Esophagus (tissue), 2 donors: ENCODE measurements at regions not wholly inside any gene's neighbourhood (a gene's known extent, or its start where the extent isn't known, plus 50 kb on each side); places are given as distances from the start of the nearest gene placed in this dataset.
A peak's percentile ranks its signal among the peaks of the same experiment; 100 is the strongest.

Experiments used
- H3K27ac ChIP-seq, 2 donors: one replicate each; pipeline ENCODE4 v1.5.1; 2013; ENCODE audit warnings: low read depth in 2 of 2, mild to moderate bottlenecking in 2 of 2, inconsistent platforms in 1 of 2, low read length in 1 of 2, moderate library complexity in 1 of 2
- H3K27me3 ChIP-seq, 2 donors: one replicate each; pipeline ENCODE4 v1.6.1; 2013; ENCODE audit warnings: low read length in 2 of 2, control low read depth in 1 of 2, mild to moderate bottlenecking in 1 of 2; ENCODE audit not compliant: insufficient read depth in 2 of 2, control insufficient read depth in 1 of 2
- H3K36me3 ChIP-seq, 2 donors: one replicate each; pipeline ENCODE4 v1.6.1; 2013; ENCODE audit warnings: low read length in 1 of 2; ENCODE audit not compliant: control insufficient read depth in 2 of 2, insufficient read depth in 2 of 2
- H3K4me1 ChIP-seq, 2 donors: one replicate each; pipeline ENCODE4 v1.6.1; 2013; ENCODE audit warnings: low read length in 1 of 2; ENCODE audit not compliant: control insufficient read depth in 2 of 2, insufficient read depth in 2 of 2
- H3K4me3 ChIP-seq, 2 donors: one replicate each; pipeline ENCODE4 v1.5.1; 2013; ENCODE audit warnings: low read length in 2 of 2, mild to moderate bottlenecking in 2 of 2, low read depth in 1 of 2, moderate library complexity in 1 of 2
- H3K9me3 ChIP-seq, 2 donors: one replicate each; pipeline ENCODE4 v1.6.1; 2013; ENCODE audit warnings: mild to moderate bottlenecking in 2 of 2, low read depth in 1 of 2, low read length in 1 of 2, moderate library complexity in 1 of 2; ENCODE audit not compliant: control insufficient read depth in 2 of 2, insufficient read depth in 1 of 2
- WGBS, 2 donors: extraction: QIAGEN DNeasy Blood & Tissue Kit; methylation state at CpG; one replicate each; pipeline ENCODE4 v1.1.7; 2013; 5-methylcytosine and 5-hydroxymethylcytosine counted together
- donor health status: healthy with polysubstance abuse.
- donor health status: Bipolar disorder and iron deficiency.

DNA sequence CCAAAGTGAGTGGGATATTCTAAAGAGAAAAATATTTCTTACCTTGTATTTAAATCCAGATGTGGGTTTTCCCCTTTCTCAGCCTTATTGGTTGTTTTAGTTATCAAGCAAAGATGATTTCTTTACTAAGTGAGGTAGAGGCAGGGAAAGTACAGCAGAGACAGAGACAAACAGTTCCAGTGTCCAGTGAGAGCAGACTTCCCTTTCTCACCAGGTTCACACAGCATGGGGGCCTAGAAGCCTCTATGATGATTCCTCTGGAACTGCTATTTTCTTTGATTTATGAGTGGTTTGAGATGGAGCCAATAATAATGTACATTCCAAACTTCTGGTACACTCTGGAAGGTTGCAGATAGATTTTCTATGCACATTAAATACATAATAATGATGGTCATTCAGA is 234.0 kb upstream of the MARCKS start:
- H3K4me3 ChIP-seq, result no peak overlapping the region
- H3K36me3 ChIP-seq, result peaks cover 2% of the 10 kb centered on the region in 2 donors
- no peaks in the 10 kb centered on the region for H3K4me1 ChIP-seq
- no peak overlapping the region for H3K27ac ChIP-seq
- H3K9me3 ChIP-seq, result no peaks in the 10 kb centered on the region
- no peaks in the 10 kb centered on the region for H3K27me3 ChIP-seq

DNA sequence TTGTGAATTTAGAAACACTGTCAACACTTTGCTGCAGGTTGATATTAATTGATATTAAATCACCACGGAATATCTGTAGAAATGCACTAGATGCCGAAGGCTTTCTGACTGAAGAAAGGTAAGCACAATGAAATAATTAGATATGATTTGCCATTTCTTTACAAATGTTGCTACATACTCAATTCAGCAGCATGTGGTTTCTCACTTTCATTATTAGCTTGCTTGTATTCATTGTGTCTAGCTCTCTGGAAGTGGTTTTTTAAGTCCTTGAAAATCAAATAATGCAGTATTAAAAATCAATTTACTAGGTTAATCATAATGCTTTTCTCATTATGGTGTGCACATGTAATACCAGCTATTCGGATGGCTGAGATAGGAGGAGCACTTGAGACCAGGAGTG is 231.3 kb upstream of the MARCKS start:
- WGBS, 2 donors, result 78 to 88% methylated on average over 3 of the region's 3 CpGs
- Histone ChIP-seq H3K36me3 (peaks cover 2% of the 10 kb centered on the region in 2 donors), H3K9me3 (no peaks in the 10 kb centered on the region), H3K4me1 (no peaks in the 10 kb centered on the region), H3K4me3 (no peak overlapping the region), H3K27me3 (no peaks in the 10 kb centered on the region), H3K27ac (no peak overlapping the region)

DNA sequence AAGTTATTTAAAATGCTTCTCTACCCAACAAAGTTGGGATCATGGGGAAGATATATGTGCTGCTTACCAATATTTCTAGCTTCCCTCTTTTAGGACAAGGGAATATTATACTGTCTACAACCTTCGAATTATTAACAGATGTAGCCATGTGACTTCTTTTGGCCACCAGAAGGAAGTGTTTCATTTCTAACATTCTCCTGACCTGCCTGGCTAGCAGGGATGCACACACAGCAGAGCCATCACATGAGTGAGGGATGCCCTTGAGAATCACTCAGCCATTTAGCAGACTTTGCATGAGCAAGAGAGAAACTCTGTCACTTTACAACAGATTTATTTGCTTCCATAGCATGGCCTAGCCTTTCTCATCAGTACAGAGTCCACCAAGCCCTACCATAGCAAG is 230.7 kb upstream of the MARCKS start:
- Histone ChIP-seq H3K27me3 (no peaks in the 10 kb centered on the region), H3K36me3 (peaks cover 2% of the 10 kb centered on the region in 2 donors), H3K4me3 (no peak overlapping the region), H3K9me3 (no peaks in the 10 kb centered on the region), H3K4me1 (no peaks in the 10 kb centered on the region), H3K27ac (no peak overlapping the region)
- 90% methylated on average over 1 of the region's 1 CpG for WGBS, 2 donors

DNA sequence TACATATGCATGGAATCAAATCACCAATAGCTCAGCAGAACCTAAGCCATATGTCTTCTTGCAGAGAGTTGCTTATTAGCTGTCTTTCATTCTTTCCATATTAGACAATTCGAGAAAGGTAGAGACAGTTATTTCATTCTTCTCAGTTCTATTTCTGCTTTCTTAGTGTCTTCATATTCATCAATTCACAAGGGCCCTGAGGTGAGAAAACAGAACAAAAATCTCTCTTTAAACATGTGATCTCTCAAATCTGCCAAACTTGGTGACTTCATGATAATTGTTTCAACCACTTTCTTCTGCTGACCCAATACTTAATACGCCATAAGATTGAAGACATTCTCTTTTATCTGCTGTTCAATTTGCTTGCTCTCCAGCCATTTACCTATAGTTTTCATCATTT is 229.7 kb upstream of the MARCKS start:
- Histone ChIP-seq H3K27me3 (no peaks in the 10 kb centered on the region), H3K4me3 (no peak overlapping the region), H3K4me1 (no peaks in the 10 kb centered on the region), H3K9me3 (no peaks in the 10 kb centered on the region), H3K36me3 (peaks cover 0 to 2% of the 10 kb centered on the region in 2 donors), H3K27ac (no peak overlapping the region)
- WGBS, 2 donors, result 91% methylated on average over 2 of the region's 2 CpGs

DNA sequence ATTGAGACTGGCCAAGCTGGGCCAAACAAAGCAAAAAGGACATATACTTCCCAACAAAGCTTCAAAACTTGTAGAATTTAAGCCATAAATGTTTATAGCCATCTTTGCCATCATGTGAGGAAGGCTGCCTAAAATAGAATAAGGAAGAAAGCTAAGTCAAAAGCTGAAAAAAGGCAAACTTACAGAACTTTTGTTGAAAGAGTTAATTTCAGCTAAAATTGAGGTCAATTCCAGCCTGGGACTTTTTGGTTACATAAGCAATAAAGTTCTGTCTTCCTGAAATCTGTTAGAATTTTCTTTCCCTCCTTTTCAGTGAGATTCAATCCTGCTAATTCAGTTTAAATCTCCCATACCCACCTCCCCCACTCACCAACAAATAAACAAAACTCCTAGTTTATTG is 227.9 kb upstream of the MARCKS start:
- H3K27me3 ChIP-seq, result no peaks in the 10 kb centered on the region
- H3K27ac ChIP-seq, result no peak overlapping the region
- H3K9me3 ChIP-seq, result no peaks in the 10 kb centered on the region
- peaks cover 0 to 2% of the 10 kb centered on the region in 2 donors for H3K36me3 ChIP-seq
- H3K4me1 ChIP-seq, result peaks cover 0 to 3% of the 10 kb centered on the region in 2 donors
- H3K4me3 ChIP-seq, result no peak overlapping the region

DNA sequence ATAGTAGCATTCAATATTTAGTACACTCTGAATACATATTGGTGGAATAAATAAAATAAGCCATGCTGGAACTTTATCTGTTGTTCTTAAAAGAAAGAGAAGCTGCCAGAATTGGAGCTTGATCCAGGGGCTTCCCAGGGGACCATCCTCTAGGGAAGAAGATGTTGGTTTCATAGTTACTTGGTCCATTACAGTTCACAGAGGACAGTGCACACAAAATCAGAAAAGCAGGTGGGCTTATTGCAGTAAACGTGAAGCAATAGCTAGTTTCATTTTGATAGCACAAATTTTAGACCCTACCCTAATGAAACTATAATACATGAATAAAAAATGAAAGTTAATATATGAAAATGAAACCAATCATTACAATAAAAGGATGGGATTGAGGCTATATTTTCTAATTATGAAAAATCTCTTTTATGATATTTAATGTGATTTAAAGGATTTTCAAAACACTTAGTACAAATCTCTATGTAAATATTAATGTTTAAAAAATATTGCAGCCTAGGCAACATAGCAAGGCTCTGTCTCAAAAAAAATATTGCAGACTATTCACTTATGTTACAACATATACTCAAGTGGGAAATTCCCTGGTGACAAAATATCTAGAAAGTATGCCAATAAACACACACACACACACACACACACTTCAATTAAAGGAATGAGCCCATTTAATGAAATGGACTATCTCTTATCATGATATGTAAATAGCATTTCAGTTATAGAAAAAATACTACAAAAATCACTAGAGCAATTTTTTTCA is 227.0 kb upstream of the MARCKS start:
- Histone ChIP-seq H3K27me3 (no peaks in the 10 kb centered on the region), H3K27ac (no peak overlapping the region), H3K4me3 (no peak overlapping the region), H3K9me3 (no peaks in the 10 kb centered on the region), H3K4me1 (peaks cover 0 to 4% of the 10 kb centered on the region in 2 donors), H3K36me3 (peaks cover 0 to 2% of the 10 kb centered on the region in 2 donors)
- 31 to 44% methylated on average over 1 of the region's 1 CpG for WGBS, 2 donors

DNA sequence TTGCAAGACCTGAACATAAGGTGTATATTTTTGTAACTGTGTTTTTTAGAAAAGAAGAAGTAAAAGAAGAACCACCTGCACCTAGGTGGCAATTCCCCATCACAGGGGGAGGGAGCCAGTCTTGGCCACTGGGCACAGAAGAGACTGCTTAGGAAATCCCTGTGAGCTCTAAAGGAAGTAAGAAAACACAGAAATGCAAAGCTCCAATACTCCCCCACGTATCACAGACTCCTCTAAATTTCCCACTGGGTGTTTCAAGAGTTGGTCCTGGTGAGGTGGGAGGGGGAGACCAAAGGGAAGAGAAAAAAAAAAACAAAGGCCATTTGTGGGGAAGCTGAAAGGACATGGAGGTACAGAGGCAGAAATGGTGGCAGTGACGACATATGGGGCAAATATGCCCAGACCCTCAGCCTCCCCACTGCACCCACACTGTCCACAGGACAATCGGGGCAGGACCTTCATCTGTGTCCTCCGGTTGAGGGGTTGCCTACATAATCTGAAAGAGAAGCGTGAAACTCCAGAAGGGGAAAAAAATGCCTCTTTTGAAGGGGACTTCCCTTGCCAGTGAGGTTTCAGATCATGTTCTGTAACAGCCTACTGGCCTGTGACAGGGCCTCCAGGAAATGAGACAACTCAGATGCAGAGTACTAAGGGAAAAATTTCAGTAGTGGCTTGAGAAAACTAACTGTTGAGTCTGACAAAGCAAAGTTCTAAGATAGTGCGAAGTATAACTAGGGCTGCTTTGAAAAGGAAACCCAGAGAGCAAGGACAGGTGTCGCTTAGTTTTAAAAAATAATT is 226.2 kb upstream of the MARCKS start:
- H3K4me3 ChIP-seq, result no peak overlapping the region
- 62 to 65% methylated on average over 7 of the region's 7 CpGs for WGBS, 2 donors
- no peaks in the 10 kb centered on the region for H3K27me3 ChIP-seq
- H3K36me3 ChIP-seq, result peaks cover 0 to 2% of the 10 kb centered on the region in 2 donors
- H3K27ac ChIP-seq, result peak overlapping the region; percentile 88 to 90
- H3K4me1 ChIP-seq, result peaks cover 0 to 6% of the 10 kb centered on the region in 2 donors
- H3K9me3 ChIP-seq, result no peaks in the 10 kb centered on the region

DNA sequence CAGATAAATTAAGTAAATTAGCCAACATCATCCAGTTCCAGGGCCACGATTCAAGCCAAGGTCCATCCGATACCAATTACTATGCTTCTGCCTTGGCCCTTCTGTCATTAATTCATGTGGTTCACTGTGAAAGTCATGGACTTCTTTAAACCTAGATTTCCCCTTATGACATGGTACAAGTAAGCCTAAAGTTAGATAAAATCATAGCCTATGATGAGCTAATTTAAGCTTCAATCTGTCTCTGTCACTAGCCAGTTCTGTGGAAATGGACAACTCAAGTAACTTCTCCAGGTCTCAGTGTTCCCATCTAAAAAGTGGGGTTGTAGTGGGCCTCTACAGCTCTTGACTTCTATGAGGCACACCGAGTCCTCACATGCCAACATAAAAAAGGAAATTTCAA is 225.5 kb upstream of the MARCKS start:
- no peaks in the 10 kb centered on the region for H3K9me3 ChIP-seq
- H3K27ac ChIP-seq, result peak overlapping the region; percentile 89 to 90
- H3K4me3 ChIP-seq, result peak overlapping the region in 1 of 2 donors; percentile 11
- no peaks in the 10 kb centered on the region for H3K27me3 ChIP-seq
- peaks cover 0 to 6% of the 10 kb centered on the region in 2 donors for H3K4me1 ChIP-seq
- no peaks in the 10 kb centered on the region for H3K36me3 ChIP-seq
- 67 to 77% methylated on average over 3 of the region's 3 CpGs for WGBS, 2 donors

DNA sequence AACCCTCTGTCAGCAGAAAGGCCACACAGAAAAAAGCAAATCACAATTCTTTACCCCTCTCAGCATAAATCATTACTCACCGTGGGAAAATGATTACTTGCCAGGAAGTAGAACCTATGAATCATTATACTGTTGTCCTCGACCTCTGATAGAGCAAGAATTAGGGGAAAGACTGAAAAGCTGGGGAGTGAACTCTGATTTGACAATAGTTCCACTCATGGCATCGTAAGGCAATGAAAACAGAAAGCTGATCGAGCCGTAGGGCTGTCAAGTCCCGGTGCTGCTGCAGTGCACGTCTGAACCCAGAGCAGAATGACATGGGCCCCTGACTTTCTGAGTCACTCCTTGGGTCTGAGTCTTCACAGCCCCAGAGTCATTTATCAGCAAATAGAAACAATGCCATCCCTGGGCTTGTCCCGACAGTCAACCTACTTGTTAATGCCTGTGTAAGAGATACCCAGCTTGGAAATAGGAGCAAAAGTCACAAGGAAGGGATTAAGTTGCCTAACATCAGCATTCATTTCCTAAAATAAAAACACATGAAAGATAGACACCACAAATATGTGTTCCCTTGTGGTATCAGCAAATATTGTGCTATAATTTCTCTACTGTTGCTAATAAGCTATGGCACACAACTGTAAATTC is 224.8 kb upstream of the MARCKS start:
- Histone ChIP-seq H3K4me1 (peaks cover 0 to 6% of the 10 kb centered on the region in 2 donors), H3K4me3 (peak overlapping the region in 1 of 2 donors; percentile 15), H3K9me3 (no peaks in the 10 kb centered on the region)

More for the DNA sequence above, 224.8 kb upstream of the MARCKS start:
- 11 to 12% methylated on average over 8 of the region's 8 CpGs for WGBS, 2 donors
- no peaks in the 10 kb centered on the region for H3K27me3 ChIP-seq
- H3K27ac ChIP-seq, result peak overlapping the region; percentile 86 to 90
- no peaks in the 10 kb centered on the region for H3K36me3 ChIP-seq
